Activated CD4-positive, alpha-beta T cell treated with anti-CD3 and anti-CD28 coated beads, Interleukin-2, amount 50 U/mL, for 24 hours (primary cell): ENCODE measurements at regions not wholly inside any gene's neighbourhood (a gene's known extent, or its start where the extent isn't known, plus 50 kb on each side); places are given as distances from the start of the nearest gene placed in this dataset.

ENCODE experiments used
- DNase-seq, 2 donors: peaks; one replicate each; pipeline ENCODE4 v3.0.0-alpha.2; 2020; ENCODE audit warnings: low read depth in 1 of 2, low spot score in 1 of 2

GRCh38 chr1:234886081-234886984, 242.3 kb downstream of the TOMM20 start:
- no peak for DNase-seq

- no peak for DNase-seq
These were observed 243.0 kb downstream of the TOMM20 start for GRCh38 chr1:234885601-234886000.

GRCh38 chr1:234884701-234885100, 243.9 kb downstream of the TOMM20 start:
- DNase-seq: no peak

- DNase-seq: no peak
These were observed 244.6 kb downstream of the TOMM20 start for GRCh38 chr1:234884006-234884405.

- DNase-seq: no peak
These were observed 245.7 kb downstream of the TOMM20 start for GRCh38 chr1:234882898-234883297.

GRCh38 chr1:234881893-234882771, 246.5 kb downstream of the TOMM20 start:
- no peak for DNase-seq

- no peak for DNase-seq
These were observed 249.2 kb downstream of the TOMM20 start for GRCh38 chr1:234879147-234880080.

GRCh38 chr1:234878288-234878687, 250.3 kb downstream of the TOMM20 start:
- DNase-seq: no peak

- DNase-seq: no peak
These were observed 250.9 kb downstream of the TOMM20 start for GRCh38 chr1:234877761-234878160.

- DNase-seq: no peak
These were observed 252.4 kb downstream of the TOMM20 start for GRCh38 chr1:234875953-234876855.

GRCh38 chr1:234875328-234875952, 253.2 kb downstream of the TOMM20 start:
- no peak for DNase-seq

GRCh38 chr1:234874291-234875288, 254.0 kb downstream of the TOMM20 start:
- no peak for DNase-seq

GRCh38 chr1:234871710-234872271, 256.8 kb downstream of the TOMM20 start:
- no peak for DNase-seq

- no peak for DNase-seq
These were observed 257.5 kb downstream of the TOMM20 start for GRCh38 chr1:234871039-234871709.

- DNase-seq: no peak
These were observed 258.3 kb downstream of the TOMM20 start for GRCh38 chr1:234870020-234870981.
